SU-DHL-6 (cell line): ENCODE measurements at regions not wholly inside any gene's neighbourhood (a gene's known extent, or its start where the extent isn't known, plus 50 kb on each side); places are given as distances from the start of the nearest gene placed in this dataset.

ENCODE experiments used
- EZH2phosphoT487 ChIP-seq: fragments of 200-600 bp; sonication (generic), shearing (Covaris generic); conservative IDR thresholded peaks from 2 replicates; pipeline ENCODE4 v1.6.1; 2018; ENCODE audit warnings: mild to moderate bottlenecking, antibody characterized with exemption, low read length, moderate library complexity, mixed read lengths
- TF ChIP-seq, protein P1 (sequence below): fragments of 200-600 bp; sonication (generic); IDR thresholded peaks from one replicate; pipeline ENCODE4 v1.5.1; 2017; ENCODE audit warnings: antibody characterized with exemption, mild to moderate bottlenecking, low read length, moderate library complexity; ENCODE audit not compliant: insufficient read depth, poor library complexity, severe bottlenecking

DNA sequence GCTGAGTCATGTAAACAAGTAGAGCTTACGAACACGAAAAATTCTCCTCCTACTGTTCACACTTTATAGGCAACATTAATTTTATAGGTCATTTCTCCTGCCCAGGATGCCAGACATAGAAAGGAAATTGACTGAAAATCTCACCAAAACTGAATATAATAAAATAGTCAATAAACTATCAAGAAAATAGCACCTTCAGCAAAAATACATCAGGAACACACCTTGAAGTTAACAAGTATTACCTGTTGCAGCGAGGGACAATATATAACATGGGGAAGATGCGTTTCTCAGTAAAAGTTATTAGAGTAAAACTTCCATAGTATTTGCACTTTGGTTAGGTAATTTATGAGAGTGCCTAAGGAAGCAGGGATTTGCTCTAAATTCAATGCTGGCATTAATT, 344.6 kb downstream of the KCNJ3 start:
- TF ChIP-seq, protein P1, sequence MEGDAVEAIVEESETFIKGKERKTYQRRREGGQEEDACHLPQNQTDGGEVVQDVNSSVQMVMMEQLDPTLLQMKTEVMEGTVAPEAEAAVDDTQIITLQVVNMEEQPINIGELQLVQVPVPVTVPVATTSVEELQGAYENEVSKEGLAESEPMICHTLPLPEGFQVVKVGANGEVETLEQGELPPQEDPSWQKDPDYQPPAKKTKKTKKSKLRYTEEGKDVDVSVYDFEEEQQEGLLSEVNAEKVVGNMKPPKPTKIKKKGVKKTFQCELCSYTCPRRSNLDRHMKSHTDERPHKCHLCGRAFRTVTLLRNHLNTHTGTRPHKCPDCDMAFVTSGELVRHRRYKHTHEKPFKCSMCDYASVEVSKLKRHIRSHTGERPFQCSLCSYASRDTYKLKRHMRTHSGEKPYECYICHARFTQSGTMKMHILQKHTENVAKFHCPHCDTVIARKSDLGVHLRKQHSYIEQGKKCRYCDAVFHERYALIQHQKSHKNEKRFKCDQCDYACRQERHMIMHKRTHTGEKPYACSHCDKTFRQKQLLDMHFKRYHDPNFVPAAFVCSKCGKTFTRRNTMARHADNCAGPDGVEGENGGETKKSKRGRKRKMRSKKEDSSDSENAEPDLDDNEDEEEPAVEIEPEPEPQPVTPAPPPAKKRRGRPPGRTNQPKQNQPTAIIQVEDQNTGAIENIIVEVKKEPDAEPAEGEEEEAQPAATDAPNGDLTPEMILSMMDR = no peak
- TF ChIP-seq EZH2phosphoT487 = no peak
